WTC11 (cell line): ENCODE measurements at regions not wholly inside any gene's neighbourhood (a gene's known extent, or its start where the extent isn't known, plus 50 kb on each side); places are given as distances from the start of the nearest gene placed in this dataset.

Experiments
- ATAC-seq: fragments of 200-7000 bp; cut with Tn5 transposase; 2 replicates; pipeline ENCODE4 v1.10.0; 2021; ENCODE audit warnings: mild to moderate bottlenecking, moderate library complexity
- CTCF ChIA-PET: fragments of 300-600 bp; sonication (Branson Sonifier 250); formaldehyde crosslinking; loops from one replicate; lab custom pipeline; 2021; ENCODE audit warnings: antibody characterized with exemption; lab: Charles Lee
- POLR2A ChIA-PET: fragments of 350-600 bp; sonication (Branson Sonifier 250); formaldehyde crosslinking; loops from one replicate; lab custom pipeline; 2021; ENCODE audit warnings: antibody characterized with exemption; lab: Charles Lee
- DNase-seq: peaks from one replicate; pipeline ENCODE4 v3.0.0; 2021; ENCODE audit warnings: low spot score
- H3K27ac Mint-ChIP-seq: 2 replicates; pipeline ENCODE4 v1.8.0; 2021; ENCODE audit warnings: mixed read lengths
- H3K27me3 Mint-ChIP-seq: 2 replicates; pipeline ENCODE4 v1.8.0; 2021; ENCODE audit warnings: low read depth, mild to moderate bottlenecking, moderate library complexity, mixed read lengths
- H3K36me3 Mint-ChIP-seq: 2 replicates; pipeline ENCODE4 v1.8.0; 2021; ENCODE audit warnings: mixed read lengths
- H3K4me1 Mint-ChIP-seq: 2 replicates; pipeline ENCODE4 v1.8.0; 2022; ENCODE audit warnings: mixed read lengths
- H3K4me3 Mint-ChIP-seq: 2 replicates; pipeline ENCODE4 v1.8.0; 2021; ENCODE audit warnings: mild to moderate bottlenecking, moderate library complexity, mixed read lengths
- H3K9me3 Mint-ChIP-seq: 2 replicates; pipeline ENCODE4 v1.8.0; 2021; ENCODE audit warnings: mixed read lengths
- ATF1 ChIP-seq: sonication (generic); formaldehyde crosslinking; IDR thresholded peaks from 2 replicates; pipeline ENCODE4 v1.8.1; 2023; ENCODE audit warnings: mild to moderate bottlenecking, moderate library complexity, missing genetic modification reagents
- ETV6 ChIP-seq: sonication (generic); formaldehyde crosslinking; IDR thresholded peaks from 2 replicates; pipeline ENCODE4 v1.8.1; 2022; ENCODE audit warnings: mild to moderate bottlenecking, missing genetic modification reagents
- GTF2I ChIP-seq: fragments of 250-450 bp; sonication (Bioruptor Pico); conservative IDR thresholded peaks from 2 replicates; pipeline ENCODE4 v1.4.0; 2021; ENCODE audit warnings: mild to moderate bottlenecking
- HMGA2 ChIP-seq: fragments of 250-450 bp; sonication (Bioruptor Pico); IDR thresholded peaks from 2 replicates; pipeline ENCODE4 v1.4.0; 2021; ENCODE audit warnings: mild to moderate bottlenecking, moderate library complexity
- NFYB ChIP-seq: sonication (generic); formaldehyde crosslinking; conservative IDR thresholded peaks from 2 replicates; pipeline ENCODE4 v1.8.0; 2022; ENCODE audit warnings: low read depth, missing genetic modification reagents
- NR1H2 ChIP-seq: sonication (generic); formaldehyde crosslinking; IDR thresholded peaks from 2 replicates; pipeline ENCODE4 v1.9.0; 2021; ENCODE audit warnings: mild to moderate bottlenecking, moderate library complexity, missing genetic modification reagents
- NR2C2 ChIP-seq: sonication (generic); formaldehyde crosslinking; IDR thresholded peaks from 2 replicates; pipeline ENCODE4 v1.8.0; 2022; ENCODE audit warnings: mild to moderate bottlenecking, missing genetic modification reagents
- NR3C1 ChIP-seq: sonication (generic); formaldehyde crosslinking; conservative IDR thresholded peaks from 2 replicates; pipeline ENCODE4 v1.8.1; 2023; ENCODE audit warnings: low read depth, mild to moderate bottlenecking, missing genetic modification reagents
- PRRX2 ChIP-seq: fragments of 250-450 bp; sonication (Bioruptor Pico); IDR thresholded peaks from 2 replicates; pipeline ENCODE4 v1.8.0; 2021; ENCODE audit warnings: mild to moderate bottlenecking
- RORB ChIP-seq: fragments of 250-450 bp; sonication (Bioruptor Pico); IDR thresholded peaks from 2 replicates; pipeline ENCODE4 v1.9.0; 2021; ENCODE audit warnings: mild to moderate bottlenecking
- SMAD3 ChIP-seq: sonication (generic); formaldehyde crosslinking; IDR thresholded peaks from 2 replicates; pipeline ENCODE4 v1.8.0; 2022; ENCODE audit warnings: missing genetic modification reagents, mild to moderate bottlenecking, borderline replicate concordance
- SMAD4 ChIP-seq: sonication (generic); formaldehyde crosslinking; IDR thresholded peaks from 2 replicates; pipeline ENCODE4 v1.8.0; 2022; ENCODE audit warnings: mild to moderate bottlenecking, missing genetic modification reagents
- USF1 ChIP-seq: sonication (generic); formaldehyde crosslinking; IDR thresholded peaks from 2 replicates; pipeline ENCODE4 v1.8.0; 2022; ENCODE audit warnings: mild to moderate bottlenecking, missing genetic modification reagents
- ZNF219 ChIP-seq: sonication (generic); formaldehyde crosslinking; IDR thresholded peaks from 2 replicates; pipeline ENCODE4 v1.8.0; 2023; ENCODE audit warnings: missing genetic modification reagents, mild to moderate bottlenecking, borderline replicate concordance
- ZNF317 ChIP-seq: sonication (generic); formaldehyde crosslinking; IDR thresholded peaks from 2 replicates; pipeline ENCODE4 v1.8.1; 2023; ENCODE audit warnings: low read depth, mild to moderate bottlenecking, moderate library complexity, missing genetic modification reagents, borderline replicate concordance
- ZNF532 ChIP-seq: fragments of 250-450 bp; sonication (Bioruptor Pico); IDR thresholded peaks from 2 replicates; pipeline ENCODE4 v1.9.0; 2021; ENCODE audit warnings: mild to moderate bottlenecking, borderline replicate concordance
- ZSCAN18 ChIP-seq: fragments of 250-450 bp; sonication (Bioruptor Pico); IDR thresholded peaks from 2 replicates; pipeline ENCODE4 v2.1.2; 2022; ENCODE audit warnings: mild to moderate bottlenecking, moderate library complexity
- TF ChIP-seq, protein P1 (sequence below): sonication (generic); formaldehyde crosslinking; IDR thresholded peaks from 2 replicates; pipeline ENCODE4 v1.8.1; 2023; ENCODE audit warnings: mild to moderate bottlenecking, missing genetic modification reagents, borderline replicate concordance

DNA sequence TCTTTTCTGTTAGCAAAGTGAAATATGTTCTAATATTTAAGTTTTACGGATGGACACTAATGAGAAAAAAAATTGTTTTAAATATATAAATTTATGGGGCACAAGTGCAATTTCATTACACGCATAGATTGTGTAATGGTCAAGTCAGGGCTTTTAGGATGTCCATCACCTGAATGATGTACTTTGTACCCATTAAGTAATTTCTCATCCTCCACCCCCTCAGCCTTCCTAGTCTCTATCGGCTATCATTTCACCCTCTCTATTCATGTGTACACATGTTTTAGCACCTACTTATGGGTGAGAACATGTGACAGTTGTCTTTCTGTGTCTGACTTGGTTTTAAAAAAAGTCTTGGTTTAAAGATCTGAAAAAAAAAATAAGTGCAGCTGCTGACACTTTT lies 616.0 kb downstream of the IQCM start (continued):
- TF ChIP-seq NR1H2 (CRISPR knock-in tag), result no peak

DNA sequence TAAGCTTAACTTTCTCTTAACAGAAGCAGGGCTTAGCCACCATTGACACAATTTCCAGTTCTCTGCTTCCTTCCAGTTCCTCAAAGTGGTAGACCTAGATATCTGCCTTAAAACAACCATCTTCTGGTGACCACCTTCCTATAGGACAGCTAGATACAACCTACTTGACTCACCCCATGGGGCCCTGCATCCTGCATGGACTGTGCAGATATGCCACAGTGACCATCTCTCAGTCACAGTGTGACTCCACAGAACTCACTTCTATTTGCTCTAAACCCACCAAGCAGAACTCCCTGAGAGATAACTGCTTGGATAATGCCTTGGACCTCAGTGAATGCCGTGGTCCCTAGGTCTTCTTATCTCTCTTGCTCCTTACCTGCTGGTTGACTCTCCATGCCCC lies 621.6 kb downstream of the IQCM start:
- no peak for DNase-seq
- peaks cover 9% of the 10 kb centered on the region for H3K4me1 Mint-ChIP-seq

DNA sequence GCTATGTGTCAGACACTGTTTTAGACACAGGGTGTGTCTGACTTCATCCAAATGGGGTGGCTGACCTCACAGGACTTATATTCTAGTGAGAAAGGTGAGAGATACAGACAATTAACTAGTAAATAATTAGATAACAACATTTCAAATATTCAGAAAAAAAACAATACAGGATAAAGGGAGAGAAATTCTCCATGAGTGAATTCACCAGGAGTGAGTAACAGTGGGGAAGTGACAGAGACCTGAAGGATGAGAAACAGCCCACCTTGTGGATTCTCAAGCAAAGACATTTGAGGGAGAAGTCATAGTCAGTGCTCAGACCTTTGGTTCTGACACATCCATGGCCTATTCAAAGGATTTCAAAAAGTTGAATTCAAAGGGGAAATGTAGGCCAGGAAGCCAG lies 627.9 kb downstream of the IQCM start:
- Mint-ChIP-seq H3K4me3 (no peak overlapping the region), H3K27me3 (peaks cover 10% of the 10 kb centered on the region), H3K9me3 (no peaks in the 10 kb centered on the region), H3K27ac (no peak overlapping the region), H3K4me1 (peaks cover 16% of the 10 kb centered on the region), H3K36me3 (no peaks in the 10 kb centered on the region)
- DNase-seq (no peak), ATAC-seq (no peak)
- ChIA-PET POLR2A (no interaction called here), CTCF (no interaction called here)
- TF ChIP-seq RORB, result no peak
- no peak for TF ChIP-seq NFYB (CRISPR knock-in tag)
- no peak for TF ChIP-seq HMGA2
- TF ChIP-seq ATF1 (CRISPR knock-in tag), result no peak
- TF ChIP-seq PRRX2 (CRISPR knock-in tag), result no peak
- no peak for TF ChIP-seq GTF2I (CRISPR knock-in tag)
- no peak for TF ChIP-seq ETV6 (CRISPR knock-in tag)
- TF ChIP-seq NR3C1, result no peak
- TF ChIP-seq ZSCAN18 (CRISPR knock-in tag), result no peak
- TF ChIP-seq, protein P1, sequence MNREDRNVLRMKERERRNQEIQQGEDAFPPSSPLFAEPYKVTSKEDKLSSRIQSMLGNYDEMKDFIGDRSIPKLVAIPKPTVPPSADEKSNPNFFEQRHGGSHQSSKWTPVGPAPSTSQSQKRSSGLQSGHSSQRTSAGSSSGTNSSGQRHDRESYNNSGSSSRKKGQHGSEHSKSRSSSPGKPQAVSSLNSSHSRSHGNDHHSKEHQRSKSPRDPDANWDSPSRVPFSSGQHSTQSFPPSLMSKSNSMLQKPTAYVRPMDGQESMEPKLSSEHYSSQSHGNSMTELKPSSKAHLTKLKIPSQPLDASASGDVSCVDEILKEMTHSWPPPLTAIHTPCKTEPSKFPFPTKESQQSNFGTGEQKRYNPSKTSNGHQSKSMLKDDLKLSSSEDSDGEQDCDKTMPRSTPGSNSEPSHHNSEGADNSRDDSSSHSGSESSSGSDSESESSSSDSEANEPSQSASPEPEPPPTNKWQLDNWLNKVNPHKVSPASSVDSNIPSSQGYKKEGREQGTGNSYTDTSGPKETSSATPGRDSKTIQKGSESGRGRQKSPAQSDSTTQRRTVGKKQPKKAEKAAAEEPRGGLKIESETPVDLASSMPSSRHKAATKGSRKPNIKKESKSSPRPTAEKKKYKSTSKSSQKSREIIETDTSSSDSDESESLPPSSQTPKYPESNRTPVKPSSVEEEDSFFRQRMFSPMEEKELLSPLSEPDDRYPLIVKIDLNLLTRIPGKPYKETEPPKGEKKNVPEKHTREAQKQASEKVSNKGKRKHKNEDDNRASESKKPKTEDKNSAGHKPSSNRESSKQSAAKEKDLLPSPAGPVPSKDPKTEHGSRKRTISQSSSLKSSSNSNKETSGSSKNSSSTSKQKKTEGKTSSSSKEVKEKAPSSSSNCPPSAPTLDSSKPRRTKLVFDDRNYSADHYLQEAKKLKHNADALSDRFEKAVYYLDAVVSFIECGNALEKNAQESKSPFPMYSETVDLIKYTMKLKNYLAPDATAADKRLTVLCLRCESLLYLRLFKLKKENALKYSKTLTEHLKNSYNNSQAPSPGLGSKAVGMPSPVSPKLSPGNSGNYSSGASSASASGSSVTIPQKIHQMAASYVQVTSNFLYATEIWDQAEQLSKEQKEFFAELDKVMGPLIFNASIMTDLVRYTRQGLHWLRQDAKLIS, result no peak
- no peak for TF ChIP-seq SMAD4
- TF ChIP-seq NR2C2 (CRISPR knock-in tag), result no peak
- no peak for TF ChIP-seq ZNF317 (CRISPR knock-in tag)
- TF ChIP-seq ZNF219 (CRISPR knock-in tag), result no peak
- no peak for TF ChIP-seq USF1 (CRISPR knock-in tag)

More for the DNA sequence above, 621.6 kb downstream of the IQCM start:
- ChIA-PET CTCF (no interaction called here), POLR2A (no interaction called here)
- no peaks in the 10 kb centered on the region for H3K9me3 Mint-ChIP-seq
- H3K27me3 Mint-ChIP-seq, result no peaks in the 10 kb centered on the region
- TF ChIP-seq ZNF532 (CRISPR knock-in tag) (no peak), SMAD3 (CRISPR knock-in tag) (no peak)
- no peak overlapping the region for H3K27ac Mint-ChIP-seq
- no peak for ATAC-seq
- H3K4me3 Mint-ChIP-seq, result no peak overlapping the region
- H3K36me3 Mint-ChIP-seq, result no peaks in the 10 kb centered on the region
